ENCODE measurements at regions not wholly inside any gene's neighbourhood (a gene's known extent, or its start where the extent isn't known, plus 50 kb on each side); places are given as distances from the start of the nearest gene placed in this dataset.

DNA sequence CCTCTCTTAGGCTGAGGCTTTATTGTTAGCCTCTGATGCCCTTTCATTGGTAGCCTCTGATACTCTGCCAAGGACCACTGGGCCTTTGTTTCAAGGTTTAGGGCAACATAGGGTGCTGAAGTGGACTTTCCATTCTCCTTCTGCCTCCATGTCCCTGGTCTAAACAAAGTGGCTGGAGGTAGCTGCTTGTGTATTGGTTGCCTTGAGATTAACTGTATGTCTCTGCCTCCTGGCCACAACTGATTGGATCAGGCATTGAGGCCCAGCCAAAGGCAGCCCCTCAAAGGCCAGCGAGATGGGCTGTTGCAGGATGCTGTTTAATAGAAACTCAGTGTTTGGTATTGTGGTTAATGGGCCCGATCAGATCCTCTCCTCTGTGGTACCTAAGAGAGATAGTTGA is 77.9 kb upstream of the PRR23C start:
- H3K23me2 ChIP-seq (ENCODE audit: insufficient read length, low read depth, low read length, poor library complexity, severe bottlenecking): no peaks in the 10 kb centered on the region
- no peak overlapping the region for H3K23ac ChIP-seq (ENCODE audit: insufficient read length, low read depth, low read length)
- Mint-ChIP-seq H3K4me3 (no peak overlapping the region), H3K27ac (no peak overlapping the region), H3K4me1 (peaks cover 2 to 5% of the 10 kb centered on the region in 2 experiments; a peak in 3 of 4 replicates), H3K36me3 (ENCODE audit: insufficient read depth in 1 of 3, low read depth in 3 of 3) (no peaks in the 10 kb centered on the region), H3K27me3 (ENCODE audit: low read depth) (no peaks in the 10 kb centered on the region; the same call in 1 of the 2 replicates), H3K9me3 (no peaks in the 10 kb centered on the region)
- no peak overlapping the region for H2AK5ac ChIP-seq (ENCODE audit: insufficient read length, low read length)
- no peak overlapping the region for H2BK15ac ChIP-seq (ENCODE audit: low read depth, low read length)
- H3K56ac ChIP-seq (ENCODE audit: insufficient read length, low read depth, low read length): no peak overlapping the region
- no peak overlapping the region for H3K18ac ChIP-seq (ENCODE audit: insufficient read length, low read depth, low read length)
- H3K27me3 ChIP-seq (ENCODE audit: insufficient read depth, low read length): no peaks in the 10 kb centered on the region
- WGBS (ENCODE audit: extremely low coverage, insufficient read length, low lambda C conversion rate): no CpG with 5 or more reads among the region's 2 CpGs
- no peak overlapping the region for H2BK12ac ChIP-seq (ENCODE audit: insufficient read length, low read depth, low read length)
- H2BK120ac ChIP-seq (ENCODE audit: low read depth, low read length, poor library complexity, severe bottlenecking): no peak overlapping the region
- H4K5ac ChIP-seq (ENCODE audit: insufficient read length, low read depth, low read length): no peak overlapping the region
- H3K27ac ChIP-seq (ENCODE audit: insufficient read length, low read depth, low read length): no peak overlapping the region
- H3K79me2 ChIP-seq (ENCODE audit: insufficient read depth, low read length): no peaks in the 10 kb centered on the region
- no peak overlapping the region for H3T11ph ChIP-seq (ENCODE audit: low read length)
- H4K8ac ChIP-seq (replicated peaks; ENCODE audit: insufficient read length, low read depth, low read length): no peak overlapping the region
- TF ChIP-seq, protein P1, sequence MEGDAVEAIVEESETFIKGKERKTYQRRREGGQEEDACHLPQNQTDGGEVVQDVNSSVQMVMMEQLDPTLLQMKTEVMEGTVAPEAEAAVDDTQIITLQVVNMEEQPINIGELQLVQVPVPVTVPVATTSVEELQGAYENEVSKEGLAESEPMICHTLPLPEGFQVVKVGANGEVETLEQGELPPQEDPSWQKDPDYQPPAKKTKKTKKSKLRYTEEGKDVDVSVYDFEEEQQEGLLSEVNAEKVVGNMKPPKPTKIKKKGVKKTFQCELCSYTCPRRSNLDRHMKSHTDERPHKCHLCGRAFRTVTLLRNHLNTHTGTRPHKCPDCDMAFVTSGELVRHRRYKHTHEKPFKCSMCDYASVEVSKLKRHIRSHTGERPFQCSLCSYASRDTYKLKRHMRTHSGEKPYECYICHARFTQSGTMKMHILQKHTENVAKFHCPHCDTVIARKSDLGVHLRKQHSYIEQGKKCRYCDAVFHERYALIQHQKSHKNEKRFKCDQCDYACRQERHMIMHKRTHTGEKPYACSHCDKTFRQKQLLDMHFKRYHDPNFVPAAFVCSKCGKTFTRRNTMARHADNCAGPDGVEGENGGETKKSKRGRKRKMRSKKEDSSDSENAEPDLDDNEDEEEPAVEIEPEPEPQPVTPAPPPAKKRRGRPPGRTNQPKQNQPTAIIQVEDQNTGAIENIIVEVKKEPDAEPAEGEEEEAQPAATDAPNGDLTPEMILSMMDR (conservative IDR thresholded peaks at IDR 0.05): no peak
- H3K9me3 ChIP-seq (ENCODE audit: control insufficient read depth, low read depth, low read length): no peaks in the 10 kb centered on the region
- H3K4ac ChIP-seq (ENCODE audit: low read depth, low read length): no peak overlapping the region
- no peak for DNase-seq
- H3K4me2 ChIP-seq (ENCODE audit: insufficient read depth, insufficient read length, low read length): no peak overlapping the region
- H4K91ac ChIP-seq (ENCODE audit: insufficient read length, low read depth, low read length): no peak overlapping the region
- no peaks in the 10 kb centered on the region for H3K4me1 ChIP-seq (ENCODE audit: insufficient read depth, low read length)
- no peak overlapping the region for H2AFZ ChIP-seq (ENCODE audit: low read length)
- H3K79me1 ChIP-seq (ENCODE audit: insufficient read depth, low read depth, low read length, poor library complexity, severe bottlenecking): no peaks in the 10 kb centered on the region
- no peak overlapping the region for H2BK5ac ChIP-seq (ENCODE audit: insufficient read length, low read length)
- no peak overlapping the region for H3K9ac ChIP-seq (ENCODE audit: extremely low read depth, insufficient read length, low read length)
- no peak overlapping the region for H3K14ac ChIP-seq (ENCODE audit: insufficient read depth, low read length)
- H2BK20ac ChIP-seq (ENCODE audit: low read depth, low read length, poor library complexity, severe bottlenecking): no peak overlapping the region
- no peaks in the 10 kb centered on the region for H4K20me1 ChIP-seq (ENCODE audit: control insufficient read depth, insufficient read depth, insufficient read length)
